K562 (cell line): ENCODE measurements at regions not wholly inside any gene's neighbourhood (a gene's known extent, or its start where the extent isn't known, plus 50 kb on each side); places are given as distances from the start of the nearest gene placed in this dataset.

Source experiments
- ATAC-seq: fragments of 200-7000 bp; cut with Tn5 transposase; 3 replicates; pipeline ENCODE4 v1.9.1; 2020; ENCODE audit warnings: moderate library complexity
- BruUV-seq: library from RNA; stranded (reverse); fragments of 400-500 nt; replicated peaks from 2 replicates; lab custom pipeline; 2021; lab: Mats Ljungman, UMichigan
- CTCF ChIA-PET: fragments of 300-600 bp; formaldehyde crosslinking; extraction: SDS; loops from one replicate; lab custom pipeline; 2021; ENCODE audit warnings: low intra/inter-chr PET ratio; lab: Yijun Ruan, JAX
- POLR2A ChIA-PET: fragments of 300-600, 350-650 bp; sonication (Branson Sonifier 250); formaldehyde crosslinking; extraction: SDS; loops from one replicate; lab custom pipeline; 2021; ENCODE audit warnings: antibody characterized with exemption, inconsistent platforms; lab: Yijun Ruan, JAX
- DNase-seq, 4 experiments: peaks; one replicate each; pipeline versions ENCODE4 v3.0.0 to v3.0.0-alpha.2; 2011 to 2018; ENCODE audit warnings: low spot score in 3 of 4, mixed read lengths in 3 of 4; ENCODE audit errors: extremely low read depth in 1 of 4
- FAIRE-seq: peaks from 2 replicates; lab custom pipeline; 2011; peaks lifted over from hg19 to GRCh38; lab: Jason Lieb, UNC
- H2AFZ ChIP-seq: 2 replicates; pipeline ENCODE4 v1.6.0; 2011; ENCODE audit warnings: low read depth, low read length, control low read depth, inconsistent platforms
- H3K27ac ChIP-seq: fragments of 200-600 bp; 3 replicates; pipeline ENCODE4 v1.8.0; 2011; ENCODE audit warnings: low read depth, mild to moderate bottlenecking, control low read depth, inconsistent platforms, low read length, moderate library complexity, mixed read lengths; ENCODE audit errors: extremely low read depth
- H3K27me3 ChIP-seq, 2 experiments: fragments of 300-600 bp in 1 of 2; 2 replicates in 1 of 2; 3 replicates in 1 of 2; pipeline versions ENCODE4 v1.6.0 to v1.8.0; 2011; ENCODE audit warnings: inconsistent platforms in 2 of 2, low read length in 2 of 2, mild to moderate bottlenecking in 1 of 2, mixed read lengths in 1 of 2, moderate library complexity in 1 of 2; ENCODE audit not compliant: control insufficient read depth in 2 of 2, insufficient read depth in 2 of 2
- H3K36me3 ChIP-seq: fragments of 300-600 bp; 3 replicates; pipeline ENCODE4 v1.8.0; 2011; ENCODE audit warnings: mild to moderate bottlenecking, low read length, inconsistent platforms; ENCODE audit not compliant: control insufficient read depth, insufficient read depth
- H3K4me1 ChIP-seq, 2 experiments: fragments of 200-600 bp in 1 of 2; replicated peaks in 1 of 2; 2 replicates in 1 of 2; 3 replicates in 1 of 2; pipeline versions ENCODE4 v1.5.1 to v1.8.0; 2011; ENCODE audit warnings: inconsistent platforms in 2 of 2, low read length in 2 of 2, mild to moderate bottlenecking in 1 of 2, mixed read lengths in 1 of 2, moderate library complexity in 1 of 2; ENCODE audit not compliant: control insufficient read depth in 2 of 2, insufficient read depth in 2 of 2
- H3K4me2 ChIP-seq: 2 replicates; pipeline ENCODE4 v1.6.1; 2011; ENCODE audit warnings: low read length, control low read depth, inconsistent platforms, mixed read lengths; ENCODE audit not compliant: insufficient read depth
- H3K4me3 ChIP-seq: fragments of 200-600 bp; sonication (generic), shearing (Covaris generic); 2 replicates; pipeline ENCODE4 v1.5.1; 2016; ENCODE audit warnings: control low read depth, inconsistent platforms
- H3K79me2 ChIP-seq: fragments of 200-600 bp; 3 replicates; pipeline ENCODE4 v1.8.0; 2011; ENCODE audit warnings: low read length, inconsistent platforms; ENCODE audit not compliant: control insufficient read depth, insufficient read depth
- H3K9ac ChIP-seq, 2 experiments: 2 replicates each; pipeline versions ENCODE4 v1.6.0 to v1.6.1; 2011; ENCODE audit warnings: low read depth in 2 of 2, low read length in 2 of 2, control low read depth in 1 of 2, inconsistent platforms in 1 of 2, mild to moderate bottlenecking in 1 of 2, mixed read lengths in 1 of 2; ENCODE audit not compliant: insufficient read depth in 1 of 2
- H3K9me1 ChIP-seq: one replicate; pipeline ENCODE4 v1.6.0; 2011; ENCODE audit warnings: inconsistent platforms, mild to moderate bottlenecking, low read length, moderate library complexity; ENCODE audit not compliant: control insufficient read depth, insufficient read depth
- H3K9me3 ChIP-seq: replicated peaks from 2 replicates; pipeline ENCODE4 v1.5.1; 2011; ENCODE audit warnings: low read depth, low read length, inconsistent platforms; ENCODE audit not compliant: control insufficient read depth, insufficient read depth
- H4K20me1 ChIP-seq: replicated peaks from 2 replicates; pipeline ENCODE4 v1.6.1; 2011; ENCODE audit warnings: low read length, inconsistent platforms, mixed read lengths; ENCODE audit not compliant: control insufficient read depth, insufficient read depth
- ADNP ChIP-seq: fragments of 200-800 bp; sonication (Bioruptor generic); IDR thresholded peaks from 2 replicates; pipeline ENCODE4 v1.6.1; 2016; ENCODE audit warnings: missing genetic modification characterization, missing compliant biosample characterization
- ETS2 ChIP-seq: IDR thresholded peaks from 2 replicates; pipeline ENCODE4 v1.6.1; 2016; ENCODE audit warnings: borderline replicate concordance, missing genetic modification characterization, mild to moderate bottlenecking, moderate library complexity, missing compliant biosample characterization; ENCODE audit not compliant: poor library complexity, severe bottlenecking
- FOXM1 ChIP-seq, 2 experiments: fragments of 450-650 bp in 1 of 2; sonication (generic) in 1 of 2; formaldehyde crosslinking in 1 of 2; IDR thresholded peaks; 2 replicates each; pipeline versions ENCODE4 v1.6.1 to v1.9.0; 2017 to 2022; ENCODE audit warnings: low read depth in 2 of 2, mild to moderate bottlenecking in 2 of 2, missing genetic modification reagents in 1 of 2, moderate library complexity in 1 of 2
- FOXO4 ChIP-seq: fragments of 450-650 bp; formaldehyde crosslinking; IDR thresholded peaks from 2 replicates; pipeline ENCODE4 v1.4.0; 2020; ENCODE audit warnings: mild to moderate bottlenecking, moderate library complexity
- HNRNPUL1 ChIP-seq: fragments of 200-400 bp; formaldehyde crosslinking; IDR thresholded peaks from 2 replicates; pipeline ENCODE4 v1.6.1; 2017; ENCODE audit warnings: low read length
- LEF1 ChIP-seq: fragments of 450-650 bp; IDR thresholded peaks from 2 replicates; pipeline ENCODE4 v1.6.1; 2016; ENCODE audit warnings: mild to moderate bottlenecking
- NFRKB ChIP-seq: fragments of 450-650 bp; IDR thresholded peaks from 2 replicates; pipeline ENCODE4 v1.6.1; 2016; ENCODE audit warnings: low read depth
- NR4A1 ChIP-seq, 2 experiments: fragments of 250-450 bp in 1 of 2; fragments of 450-650 bp in 1 of 2; sonication (Bioruptor Pico) in 1 of 2; IDR thresholded peaks; 2 replicates each; pipeline versions ENCODE4 v1.4.0 to v1.6.1; 2016 to 2020; ENCODE audit warnings: mild to moderate bottlenecking in 2 of 2, missing compliant biosample characterization in 1 of 2, missing genetic modification characterization in 1 of 2, moderate library complexity in 1 of 2
- POLR2A ChIP-seq: fragments of 450-650 bp; conservative IDR thresholded peaks from 2 replicates; pipeline ENCODE4 v1.6.1; 2016
- POLR2G ChIP-seq: fragments of 200-400 bp; formaldehyde crosslinking; IDR thresholded peaks from 2 replicates; pipeline ENCODE4 v1.6.1; 2017; ENCODE audit warnings: low read depth, mild to moderate bottlenecking, antibody characterized with exemption, low read length, moderate library complexity
- PTBP1 ChIP-seq: fragments of 200-400 bp; formaldehyde crosslinking; IDR thresholded peaks from 2 replicates; pipeline ENCODE4 v1.6.1; 2017; ENCODE audit warnings: low read depth, low read length
- RBM34 ChIP-seq: fragments of 200-400 bp; formaldehyde crosslinking; IDR thresholded peaks from 2 replicates; pipeline ENCODE4 v1.6.1; 2018; ENCODE audit warnings: low read length, borderline replicate concordance; ENCODE audit not compliant: insufficient read depth
- SFPQ ChIP-seq: fragments of 200-400 bp; formaldehyde crosslinking; IDR thresholded peaks from 2 replicates; pipeline ENCODE4 v1.6.1; 2017; ENCODE audit warnings: mild to moderate bottlenecking, low read depth, low read length, moderate library complexity
- SMARCC2 ChIP-seq: fragments of 450-650 bp; IDR thresholded peaks from 2 replicates; pipeline ENCODE4 v1.6.1; 2017; ENCODE audit warnings: antibody characterized with exemption, moderate library complexity, mild to moderate bottlenecking, low read depth
- TBP ChIP-seq: optimal IDR thresholded peaks from 2 replicates; pipeline ENCODE3; 2011; ENCODE audit warnings: low read depth, low read length, improper control_type of control experiment
- ZNF239 ChIP-seq: fragments of 250-450 bp; sonication (Bioruptor Pico); IDR thresholded peaks from 2 replicates; pipeline ENCODE4 v1.4.0; 2020; ENCODE audit warnings: mild to moderate bottlenecking
- ZNF3 ChIP-seq: fragments of 250-450 bp; sonication (Bioruptor Pico); IDR thresholded peaks from 2 replicates; pipeline ENCODE4 v1.5.0; 2021; ENCODE audit warnings: mild to moderate bottlenecking, moderate library complexity
- WGBS: fragments of 100-300 bp; shearing (Covaris generic); methylation state at CpG from one replicate; pipeline ENCODE4 v1.1.6; 2016; ENCODE audit warnings: low coverage, mixed read lengths; ENCODE audit not compliant: insufficient coverage; ENCODE audit errors: missing lambda C conversion rate; 5-methylcytosine and 5-hydroxymethylcytosine counted together
- in situ Hi-C: fragments of 300-500 bp; cut with MboI; formaldehyde crosslinking; loops from 4 replicates; pipeline ENCODE4 v1.15.0; 2018; ENCODE audit warnings: inconsistent platforms, mixed read lengths
- intact Hi-C: fragments of 100-400 bp; cut with micrococcal nuclease; formaldehyde crosslinking; loops from 2 replicates; pipeline ENCODE4 v1.14.2; 2022
- TF ChIP-seq, protein P1 (sequence below): sonication (generic); formaldehyde crosslinking; IDR thresholded peaks from 2 replicates; pipeline ENCODE4 v1.9.0; 2022; ENCODE audit warnings: mild to moderate bottlenecking, missing genetic modification reagents
- TF ChIP-seq, protein P2 (sequence below): fragments of 250-450 bp; sonication (Bioruptor Pico); IDR thresholded peaks from 2 replicates; pipeline ENCODE4 v1.8.0; 2021; ENCODE audit warnings: borderline replicate concordance, mild to moderate bottlenecking, moderate library complexity; ENCODE audit not compliant: poor library complexity, severe bottlenecking

- TF ChIP-seq FOXO4 (CRISPR knock-in tag) (no peak), HNRNPUL1 (no peak), TBP (no peak), POLR2A (no peak), ADNP (tag) (no peak), ZNF3 (CRISPR knock-in tag) (no peak), SMARCC2 (no peak)
- TF ChIP-seq, protein P1, sequence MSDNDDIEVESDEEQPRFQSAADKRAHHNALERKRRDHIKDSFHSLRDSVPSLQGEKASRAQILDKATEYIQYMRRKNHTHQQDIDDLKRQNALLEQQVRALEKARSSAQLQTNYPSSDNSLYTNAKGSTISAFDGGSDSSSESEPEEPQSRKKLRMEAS (CRISPR knock-in tag) = no peak
- TF ChIP-seq, all 486 proteins: peak for 0
These were observed 257.1 kb downstream of the HNMT start (continued) for GRCh38 chr2:138221358-138221757.

DNA sequence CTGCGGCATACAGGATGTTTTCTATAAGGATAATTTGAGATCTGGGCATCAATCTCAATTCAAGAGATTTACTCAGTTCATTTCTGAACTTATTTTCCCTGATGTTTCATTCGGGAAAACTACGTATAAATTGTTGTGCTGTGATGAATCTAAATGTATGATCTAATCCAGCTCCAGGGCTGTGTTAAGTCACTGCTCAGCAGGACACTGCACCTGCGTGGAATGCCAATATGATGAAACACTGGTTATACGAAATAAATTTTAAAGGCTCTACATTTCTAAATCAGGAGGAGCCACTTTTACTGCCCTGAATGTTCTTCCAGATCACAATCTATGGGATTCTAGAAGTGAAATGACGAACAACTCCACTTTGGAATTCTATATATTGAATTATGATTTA is 259.0 kb downstream of the HNMT start:
- in situ Hi-C loops = no loop called here
- no peak overlapping the region for H3K9ac ChIP-seq
- POLR2A ChIA-PET = no interaction called here
- 2% methylated on average over 6 of the region's 6 CpGs for WGBS
- H3K9me3 ChIP-seq = no peaks in the 10 kb centered on the region
- H3K27me3 ChIP-seq = no peaks in the 10 kb centered on the region
- DNase-seq = no peak
- H3K36me3 ChIP-seq = no peaks in the 10 kb centered on the region
- no peak overlapping the region for H2AFZ ChIP-seq
- H4K20me1 ChIP-seq = no peaks in the 10 kb centered on the region
- no peak for FAIRE-seq
- H3K4me2 ChIP-seq = no peak overlapping the region
- no peaks in the 10 kb centered on the region for H3K79me2 ChIP-seq
- CTCF ChIA-PET = no interaction called here
- H3K9me1 ChIP-seq = no peaks in the 10 kb centered on the region
- H3K27ac ChIP-seq = no peak overlapping the region
- BruUV-seq = no TSS peak
- ATAC-seq = no peak
- intact Hi-C loops = no loop called here
- no peaks in the 10 kb centered on the region for H3K4me1 ChIP-seq
- no peak overlapping the region for H3K4me3 ChIP-seq
- TF ChIP-seq SFPQ = no peak
- TF ChIP-seq NFRKB = no peak
- no peak for TF ChIP-seq FOXM1 (IDR thresholded peaks at IDR 0.05; ENCODE audit: low read depth)
- no peak for TF ChIP-seq FOXM1 (CRISPR knock-in tag; IDR thresholded peaks at IDR 0.05; ENCODE audit: low read depth)
- no peak for TF ChIP-seq NR4A1 (CRISPR knock-in tag; IDR thresholded peaks at IDR 0.05)
- TF ChIP-seq NR4A1 (tag; IDR thresholded peaks at IDR 0.05) = no peak
- TF ChIP-seq, protein P2, sequence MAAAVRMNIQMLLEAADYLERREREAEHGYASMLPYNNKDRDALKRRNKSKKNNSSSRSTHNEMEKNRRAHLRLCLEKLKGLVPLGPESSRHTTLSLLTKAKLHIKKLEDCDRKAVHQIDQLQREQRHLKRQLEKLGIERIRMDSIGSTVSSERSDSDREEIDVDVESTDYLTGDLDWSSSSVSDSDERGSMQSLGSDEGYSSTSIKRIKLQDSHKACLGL (CRISPR knock-in tag) = no peak
- TF ChIP-seq POLR2G = no peak
- TF ChIP-seq PTBP1 = no peak
- no peak for TF ChIP-seq LEF1
- no peak for TF ChIP-seq ETS2
- no peak for TF ChIP-seq ZNF239
- no peak for TF ChIP-seq RBM34
